ENCODE measurements at regions not wholly inside any gene's neighbourhood (a gene's known extent, or its start where the extent isn't known, plus 50 kb on each side); places are given as distances from the start of the nearest gene placed in this dataset.

DNA sequence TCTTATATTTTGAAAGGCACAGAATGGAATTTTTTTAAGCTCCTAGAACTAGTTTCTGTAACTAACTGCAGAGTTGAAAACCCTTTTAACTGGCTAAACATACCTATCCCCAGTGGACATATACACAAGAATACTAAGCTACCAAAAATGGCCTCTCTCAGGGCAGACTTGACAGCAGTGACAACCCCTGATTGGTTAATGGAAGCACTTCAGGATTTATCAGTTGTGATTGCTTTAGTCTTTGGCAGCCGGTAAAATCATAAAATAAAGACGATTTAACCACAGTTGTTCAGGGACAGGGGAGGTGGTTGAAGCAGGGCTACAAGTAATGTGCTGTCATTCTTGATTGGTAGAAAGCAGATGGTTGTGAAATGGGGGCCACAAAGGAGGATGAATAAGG, 452.0 kb upstream of the SOX9 start:
- no peak for DNase-seq (ENCODE audit: low read depth, low spot score)

DNA sequence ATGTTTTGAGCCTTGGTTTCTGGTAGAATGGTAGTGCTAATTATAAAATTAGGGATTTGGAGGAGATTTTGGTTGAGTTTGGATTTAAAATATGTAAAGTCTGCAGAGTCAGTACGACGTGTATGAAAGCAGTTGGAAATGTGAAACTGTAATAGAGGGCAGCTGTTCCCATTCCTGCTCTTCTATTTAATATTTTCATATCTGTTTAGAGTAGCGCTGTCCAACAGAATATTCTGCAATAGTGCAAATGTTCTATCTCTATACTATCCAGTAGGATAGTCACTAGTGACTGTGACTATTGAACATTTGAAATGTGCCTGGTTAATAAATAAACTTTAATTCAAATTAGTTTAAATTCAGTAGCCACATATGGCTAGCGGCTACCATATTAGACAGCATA, 443.4 kb upstream of the SOX9 start:
- no peak for DNase-seq (ENCODE audit: low read depth, low spot score)

GRCh38 chr17:71679832-71680231, 441.0 kb upstream of the SOX9 start:
- DNase-seq (ENCODE audit: low read depth, low spot score) = peak; percentile 35

DNA sequence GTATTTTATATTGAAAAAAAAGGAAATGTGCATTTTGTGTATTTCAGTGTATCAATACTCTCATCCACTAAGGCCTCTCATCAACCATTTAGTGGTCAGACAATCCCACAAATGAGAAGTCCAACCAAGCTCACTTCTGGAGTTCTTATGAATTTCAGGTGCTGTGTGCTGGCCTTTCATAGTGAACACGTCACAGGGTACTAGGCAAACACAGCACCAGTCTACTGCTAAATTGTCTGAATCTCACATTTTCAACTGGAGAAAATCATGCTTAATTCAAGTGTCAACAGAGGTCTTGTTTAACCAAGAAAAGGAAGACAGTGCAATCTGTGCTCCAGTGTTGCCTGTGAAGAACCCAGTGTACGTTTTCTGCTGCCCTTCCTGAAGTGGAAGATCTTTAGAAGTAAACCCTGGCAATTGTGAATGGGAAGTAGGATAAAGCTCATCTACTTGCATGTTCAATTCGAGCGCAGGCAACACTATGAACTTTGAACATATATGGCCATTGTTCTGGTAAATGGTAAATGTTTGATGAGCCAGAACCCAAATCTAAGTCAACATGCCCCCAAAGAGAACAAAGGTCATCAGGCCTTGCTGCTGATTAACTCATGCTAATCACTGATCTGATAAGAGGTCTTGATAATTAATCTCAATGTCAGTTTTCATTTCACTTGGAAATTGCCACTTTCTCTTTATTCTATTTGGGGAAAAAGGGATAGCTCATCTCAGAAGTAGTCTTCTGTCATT, 439.2 kb upstream of the SOX9 start:
- no peak for DNase-seq (ENCODE audit: low read depth, low spot score)

GRCh38 chr17:71682174-71682494, 438.7 kb upstream of the SOX9 start:
- no peak for DNase-seq (ENCODE audit: low read depth, low spot score)

GRCh38 chr17:71689782-71690181, 431.0 kb upstream of the SOX9 start:
- DNase-seq (ENCODE audit: low read depth, low spot score) = no peak

GRCh38 chr17:71699907-71700306, 420.9 kb upstream of the SOX9 start:
- DNase-seq (ENCODE audit: low read depth, low spot score) = no peak

DNA sequence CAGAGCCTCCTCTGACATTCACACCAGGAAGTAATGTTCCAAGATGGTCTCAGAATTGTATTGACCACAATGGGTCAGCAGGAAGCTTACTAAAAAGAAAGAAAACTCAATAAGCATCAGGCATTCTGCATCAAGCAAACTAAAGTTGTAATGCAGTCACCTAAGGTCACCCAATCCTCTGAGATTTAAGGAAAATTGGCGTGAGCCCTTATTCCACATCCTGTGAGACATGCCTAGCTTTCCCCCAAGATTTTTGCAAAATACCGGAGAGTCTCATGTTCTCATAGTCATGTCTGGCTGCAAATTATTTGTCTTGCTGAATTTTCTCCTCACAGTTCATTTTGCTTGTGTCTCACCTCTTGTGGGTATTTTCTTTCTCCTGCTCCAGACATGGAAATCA, 417.1 kb upstream of the SOX9 start:
- DNase-seq (ENCODE audit: low read depth, low spot score) = no peak

DNA sequence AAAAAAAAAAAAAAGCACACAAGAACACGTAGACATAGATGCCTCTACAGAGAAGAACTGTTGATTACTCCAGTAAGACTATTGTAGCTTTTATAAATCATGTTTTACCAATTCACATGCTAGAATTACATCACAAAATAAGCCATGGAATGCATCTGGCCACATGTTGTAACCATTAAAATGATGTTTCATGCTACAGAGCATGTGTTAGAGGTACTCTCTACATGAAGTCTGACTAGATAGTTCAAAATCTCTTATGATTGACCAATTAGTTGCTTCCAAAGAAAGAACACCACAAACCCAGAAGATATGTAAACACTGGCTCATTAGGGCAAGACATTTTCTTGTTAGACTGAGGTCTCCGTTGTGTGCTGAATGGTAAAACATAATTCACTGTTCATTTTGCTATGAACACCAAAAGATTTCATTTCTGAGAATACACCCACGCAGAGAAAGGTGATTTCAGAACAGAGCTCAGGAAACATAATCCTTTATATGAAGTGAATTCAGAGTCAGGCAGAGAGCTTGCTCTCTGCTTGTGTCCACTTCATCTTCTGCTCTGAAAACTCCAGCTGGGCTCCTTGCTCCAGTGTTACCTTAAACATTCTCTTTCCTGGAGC, 411.4 kb upstream of the SOX9 start:
- peak; percentile 2 for DNase-seq (ENCODE audit: low read depth, low spot score)

GRCh38 chr17:71709946-71710345, 410.9 kb upstream of the SOX9 start:
- DNase-seq (ENCODE audit: low read depth, low spot score) = peak; percentile 39

DNA sequence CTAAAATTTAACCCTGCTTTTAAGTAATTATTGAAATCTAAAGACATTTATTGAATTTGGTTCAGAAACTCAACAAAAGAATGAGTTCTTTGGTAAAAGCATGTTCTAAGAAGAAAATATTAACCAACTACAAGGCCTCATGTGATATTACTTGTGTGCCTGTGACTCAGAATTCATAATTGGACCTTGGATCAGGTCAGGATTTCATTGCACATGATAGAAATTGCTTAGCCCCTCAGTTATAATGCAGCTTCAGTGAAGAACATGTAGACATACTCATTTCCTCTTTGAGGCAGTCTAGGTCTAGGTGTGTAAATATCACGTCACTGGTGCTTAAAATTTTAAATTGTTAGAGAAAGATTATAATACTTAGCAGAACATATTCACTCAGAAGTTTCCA, 410.0 kb upstream of the SOX9 start:
- no peak for DNase-seq (ENCODE audit: low read depth, low spot score)

- DNase-seq (ENCODE audit: low read depth, low spot score) = no peak
Observed at GRCh38 chr17:71713846-71714245, 407.0 kb upstream of the SOX9 start.

- DNase-seq (ENCODE audit: low read depth, low spot score) = no peak
Observed at GRCh38 chr17:71724339-71724738, 396.5 kb upstream of the SOX9 start.

DNA sequence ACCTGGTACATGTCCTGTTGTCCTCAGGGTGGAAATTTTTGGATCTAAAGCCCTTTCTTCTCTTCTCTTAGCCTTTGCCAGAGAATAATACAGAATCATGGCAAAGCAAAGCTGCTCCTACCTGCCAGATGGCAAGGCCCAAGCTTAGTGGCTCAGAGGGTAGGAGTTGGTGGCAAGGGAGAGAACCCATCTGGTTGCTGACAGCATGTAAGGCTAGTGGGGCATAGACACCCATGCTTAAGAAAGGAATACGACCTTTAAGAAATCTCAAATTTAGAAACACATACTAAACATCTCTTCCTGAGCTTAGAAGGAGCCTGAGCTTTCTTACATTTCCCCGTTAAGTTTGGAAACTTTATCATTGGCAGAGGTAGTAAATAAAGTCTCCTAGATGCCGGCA, 395.0 kb upstream of the SOX9 start:
- no peak for DNase-seq (ENCODE audit: low read depth, low spot score)

DNA sequence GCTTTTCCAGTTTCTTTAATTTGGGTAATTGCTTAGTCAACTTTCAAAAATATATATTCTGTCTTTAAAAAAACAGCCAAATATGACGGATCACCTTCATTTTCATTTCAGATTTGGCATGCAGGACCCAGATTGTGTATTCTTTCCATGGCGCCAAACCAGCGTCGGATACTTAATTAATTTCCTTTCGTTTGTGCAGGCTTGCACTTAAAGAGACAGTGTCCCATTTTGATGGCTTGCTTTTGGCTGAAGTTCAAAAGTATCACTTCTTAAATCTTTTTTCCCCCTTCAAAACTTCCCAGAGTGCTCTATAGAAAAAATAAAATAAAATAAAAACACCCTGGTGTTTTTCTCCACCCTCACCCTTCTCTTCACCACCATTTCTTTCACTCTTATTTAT, 394.5 kb upstream of the SOX9 start:
- DNase-seq (ENCODE audit: low read depth, low spot score) = peak; percentile 10

GRCh38 chr17:71727292-71727691, 393.5 kb upstream of the SOX9 start:
- DNase-seq (ENCODE audit: low read depth, low spot score) = no peak

GRCh38 chr17:71727723-71728122, 393.1 kb upstream of the SOX9 start:
- no peak for DNase-seq (ENCODE audit: low read depth, low spot score)

- no peak for DNase-seq (ENCODE audit: low read depth, low spot score)
Observed at GRCh38 chr17:71730871-71731270, 389.9 kb upstream of the SOX9 start.

DNA sequence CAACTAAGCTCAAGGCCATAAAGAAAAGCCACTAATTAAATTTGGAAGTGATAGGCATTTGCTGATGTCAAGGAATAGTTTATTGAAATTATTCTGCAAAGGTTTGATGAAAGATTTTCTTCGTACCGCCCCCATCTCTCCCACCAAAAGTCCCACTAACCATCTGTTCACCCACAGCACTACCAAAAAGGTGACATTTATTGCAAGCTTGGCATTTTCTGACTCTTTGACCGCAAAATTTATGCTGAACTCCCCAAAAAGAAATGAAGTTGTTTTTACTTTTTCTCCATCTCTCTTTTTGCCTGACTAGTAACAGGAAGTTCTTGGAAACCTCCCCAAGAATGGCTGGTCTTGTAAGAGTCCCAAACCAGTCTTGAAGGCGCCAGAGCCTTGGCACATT, 384.9 kb upstream of the SOX9 start:
- no peak for DNase-seq (ENCODE audit: low read depth, low spot score)

DNA sequence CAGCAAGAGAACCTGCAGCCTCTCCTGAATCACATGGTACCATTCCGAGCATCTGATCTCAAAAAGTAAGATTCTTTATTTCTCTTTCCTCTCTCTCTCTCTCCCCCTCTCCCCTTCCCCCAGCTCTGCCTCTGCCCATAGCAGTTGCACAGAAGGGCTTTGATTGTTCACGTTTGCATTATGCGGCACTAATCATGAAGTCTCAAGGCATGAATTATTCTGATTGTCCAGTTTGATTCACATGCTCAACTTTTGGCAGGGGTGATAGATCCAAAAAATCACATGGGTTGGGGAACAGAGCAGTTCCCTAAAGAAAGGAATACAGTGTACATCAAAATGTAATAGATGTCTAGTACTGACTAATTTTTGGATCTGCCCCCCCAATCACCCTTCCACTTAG, 380.0 kb upstream of the SOX9 start:
- DNase-seq (ENCODE audit: low read depth, low spot score) = no peak

- DNase-seq (ENCODE audit: low read depth, low spot score) = peak; percentile 39
Observed at GRCh38 chr17:71741836-71742235, 379.0 kb upstream of the SOX9 start.

GRCh38 chr17:71748872-71749271, 371.9 kb upstream of the SOX9 start:
- DNase-seq (ENCODE audit: low read depth, low spot score) = no peak

DNA sequence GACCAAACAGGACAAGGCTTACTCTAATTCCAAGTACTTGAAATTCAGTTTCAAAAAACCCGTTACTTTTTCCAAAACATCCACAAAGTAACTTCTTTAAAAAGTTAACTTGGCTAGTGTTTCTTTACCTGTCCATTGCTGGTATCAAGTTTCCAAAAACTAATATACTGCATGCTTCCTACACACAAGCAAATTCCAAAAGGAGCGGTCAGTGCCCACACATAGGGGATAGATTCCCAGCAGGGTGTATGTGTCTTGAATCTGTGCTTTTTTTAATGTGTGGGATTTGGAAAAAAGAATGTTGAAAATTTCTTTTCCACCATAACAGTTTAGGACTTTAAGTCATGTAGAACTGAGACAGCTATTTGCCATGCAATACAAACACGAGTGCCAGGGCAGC, 367.8 kb upstream of the SOX9 start:
- DNase-seq (ENCODE audit: low read depth, low spot score) = no peak

GRCh38 chr17:71757156-71757555, 363.7 kb upstream of the SOX9 start:
- DNase-seq (ENCODE audit: low read depth, low spot score) = no peak
